WTC11 (cell line): ENCODE measurements at regions not wholly inside any gene's neighbourhood (a gene's known extent, or its start where the extent isn't known, plus 50 kb on each side); places are given as distances from the start of the nearest gene placed in this dataset.

Experiments used
- ATAC-seq: fragments of 200-7000 bp; cut with Tn5 transposase; 2 replicates; pipeline ENCODE4 v1.10.0; 2021; ENCODE audit warnings: mild to moderate bottlenecking, moderate library complexity
- CTCF ChIA-PET: fragments of 300-600 bp; sonication (Branson Sonifier 250); formaldehyde crosslinking; loops from one replicate; lab custom pipeline; 2021; ENCODE audit warnings: antibody characterized with exemption; lab: Charles Lee
- POLR2A ChIA-PET: fragments of 350-600 bp; sonication (Branson Sonifier 250); formaldehyde crosslinking; loops from one replicate; lab custom pipeline; 2021; ENCODE audit warnings: antibody characterized with exemption; lab: Charles Lee
- DNase-seq: peaks from one replicate; pipeline ENCODE4 v3.0.0; 2021; ENCODE audit warnings: low spot score
- H3K27ac Mint-ChIP-seq: 2 replicates; pipeline ENCODE4 v1.8.0; 2021; ENCODE audit warnings: mixed read lengths
- H3K27me3 Mint-ChIP-seq: 2 replicates; pipeline ENCODE4 v1.8.0; 2021; ENCODE audit warnings: low read depth, mild to moderate bottlenecking, moderate library complexity, mixed read lengths
- H3K36me3 Mint-ChIP-seq: 2 replicates; pipeline ENCODE4 v1.8.0; 2021; ENCODE audit warnings: mixed read lengths
- H3K4me1 Mint-ChIP-seq: 2 replicates; pipeline ENCODE4 v1.8.0; 2022; ENCODE audit warnings: mixed read lengths
- H3K4me3 Mint-ChIP-seq: 2 replicates; pipeline ENCODE4 v1.8.0; 2021; ENCODE audit warnings: mild to moderate bottlenecking, moderate library complexity, mixed read lengths
- H3K9me3 Mint-ChIP-seq: 2 replicates; pipeline ENCODE4 v1.8.0; 2021; ENCODE audit warnings: mixed read lengths
- ARID4B ChIP-seq: sonication (generic); formaldehyde crosslinking; IDR thresholded peaks from 2 replicates; pipeline ENCODE4 v1.8.0; 2023; ENCODE audit warnings: missing genetic modification reagents, mild to moderate bottlenecking, borderline replicate concordance
- CBFB ChIP-seq: sonication (generic); formaldehyde crosslinking; IDR thresholded peaks from 2 replicates; pipeline ENCODE4 v1.8.1; 2022; ENCODE audit warnings: mild to moderate bottlenecking, low read depth, missing genetic modification reagents
- CREB1 ChIP-seq: sonication (generic); formaldehyde crosslinking; IDR thresholded peaks from 2 replicates; pipeline ENCODE4 v1.8.0; 2023; ENCODE audit warnings: mild to moderate bottlenecking, missing genetic modification reagents
- ELF4 ChIP-seq: sonication (generic); formaldehyde crosslinking; IDR thresholded peaks from 2 replicates; pipeline ENCODE4 v1.8.1; 2022; ENCODE audit warnings: low read depth, mild to moderate bottlenecking, moderate library complexity, missing genetic modification reagents
- EMX1 ChIP-seq: fragments of 250-450 bp; sonication (Bioruptor Pico); IDR thresholded peaks from 2 replicates; pipeline ENCODE4 v1.8.0; 2021; ENCODE audit warnings: mild to moderate bottlenecking
- ESRRA ChIP-seq: sonication (generic); formaldehyde crosslinking; IDR thresholded peaks from 2 replicates; pipeline ENCODE4 v1.8.1; 2022; ENCODE audit warnings: mild to moderate bottlenecking, missing genetic modification reagents, borderline replicate concordance
- FOXK1 ChIP-seq: sonication (generic); formaldehyde crosslinking; IDR thresholded peaks from 2 replicates; pipeline ENCODE4 v1.8.0; 2022; ENCODE audit warnings: mild to moderate bottlenecking, moderate library complexity, missing genetic modification reagents
- FOXP1 ChIP-seq: sonication (generic); formaldehyde crosslinking; IDR thresholded peaks from 2 replicates; pipeline ENCODE4 v1.8.0; 2022; ENCODE audit warnings: missing genetic modification reagents, mild to moderate bottlenecking, moderate library complexity, borderline replicate concordance
- HMGXB4 ChIP-seq: sonication (generic); formaldehyde crosslinking; IDR thresholded peaks from 2 replicates; pipeline ENCODE4 v1.8.1; 2023; ENCODE audit warnings: mild to moderate bottlenecking, moderate library complexity, missing genetic modification reagents
- JAZF1 ChIP-seq: fragments of 250-450 bp; sonication (Bioruptor Pico); IDR thresholded peaks from 2 replicates; pipeline ENCODE4 v1.9.0; 2021; ENCODE audit warnings: moderate library complexity, mild to moderate bottlenecking, inconsistent platforms
- MAX ChIP-seq: sonication (generic); formaldehyde crosslinking; IDR thresholded peaks from 2 replicates; pipeline ENCODE4 v1.8.0; 2022; ENCODE audit warnings: mild to moderate bottlenecking, missing genetic modification reagents
- NFYB ChIP-seq: sonication (generic); formaldehyde crosslinking; conservative IDR thresholded peaks from 2 replicates; pipeline ENCODE4 v1.8.0; 2022; ENCODE audit warnings: low read depth, missing genetic modification reagents
- NR1H2 ChIP-seq: sonication (generic); formaldehyde crosslinking; IDR thresholded peaks from 2 replicates; pipeline ENCODE4 v1.9.0; 2021; ENCODE audit warnings: mild to moderate bottlenecking, moderate library complexity, missing genetic modification reagents
- SMAD4 ChIP-seq: sonication (generic); formaldehyde crosslinking; IDR thresholded peaks from 2 replicates; pipeline ENCODE4 v1.8.0; 2022; ENCODE audit warnings: mild to moderate bottlenecking, missing genetic modification reagents
- TEAD4 ChIP-seq: sonication (generic); formaldehyde crosslinking; IDR thresholded peaks from 2 replicates; pipeline ENCODE4 v1.8.0; 2022; ENCODE audit warnings: mild to moderate bottlenecking, missing genetic modification reagents
- USF2 ChIP-seq: sonication (generic); formaldehyde crosslinking; IDR thresholded peaks from 2 replicates; pipeline ENCODE4 v1.8.1; 2023; ENCODE audit warnings: mild to moderate bottlenecking, missing genetic modification reagents, moderate library complexity
- ZBTB21 ChIP-seq: sonication (generic); formaldehyde crosslinking; IDR thresholded peaks from 2 replicates; pipeline ENCODE4 v1.8.1; 2023; ENCODE audit warnings: mild to moderate bottlenecking, missing genetic modification reagents, borderline replicate concordance
- ZNF232 ChIP-seq: sonication (generic); formaldehyde crosslinking; IDR thresholded peaks from 2 replicates; pipeline ENCODE4 v1.8.0; 2022; ENCODE audit warnings: mild to moderate bottlenecking, missing genetic modification reagents
- ZNF425 ChIP-seq: fragments of 250-450 bp; sonication (Bioruptor Pico); conservative IDR thresholded peaks from 2 replicates; pipeline ENCODE4 v1.9.0; 2021; ENCODE audit warnings: mild to moderate bottlenecking
- ZNF532 ChIP-seq: fragments of 250-450 bp; sonication (Bioruptor Pico); IDR thresholded peaks from 2 replicates; pipeline ENCODE4 v1.9.0; 2021; ENCODE audit warnings: mild to moderate bottlenecking, borderline replicate concordance

- no peak for TF ChIP-seq USF2
- TF ChIP-seq HMGXB4 (CRISPR knock-in tag): no peak
- no peak for TF ChIP-seq ZNF425 (CRISPR knock-in tag)
- no peak for TF ChIP-seq ZNF532 (CRISPR knock-in tag)
- TF ChIP-seq ELF4 (CRISPR knock-in tag): no peak
- TF ChIP-seq MAX (CRISPR knock-in tag): no peak
- no peak for TF ChIP-seq TEAD4 (CRISPR knock-in tag)
- no peak for TF ChIP-seq CREB1 (CRISPR knock-in tag)
- no peak for DNase-seq
- Mint-ChIP-seq H3K9me3 (peaks cover 44% of the 10 kb centered on the region), H3K27ac (no peak overlapping the region), H3K36me3 (peaks cover 13% of the 10 kb centered on the region), H3K27me3 (no peaks in the 10 kb centered on the region), H3K4me3 (no peak overlapping the region), H3K4me1 (no peaks in the 10 kb centered on the region)
- no peak for ATAC-seq
- ChIA-PET CTCF (no interaction called here), POLR2A (no interaction called here)
Observed at GRCh38 chr3:5437783-5438323, 250.3 kb downstream of the EDEM1 start.

- no peak for DNase-seq
- no peak overlapping the region for H3K27ac Mint-ChIP-seq
- 0 out of 2 replicates have a peak, but pooled peaks cover 3% of the 10 kb centered on the region for H3K27me3 Mint-ChIP-seq
- TF ChIP-seq ZNF232 (CRISPR knock-in tag): no peak
- TF ChIP-seq EMX1 (CRISPR knock-in tag): no peak
- TF ChIP-seq FOXP1: no peak
- no peak for TF ChIP-seq NR1H2 (CRISPR knock-in tag)
- TF ChIP-seq ESRRA (CRISPR knock-in tag): no peak
- no peak for TF ChIP-seq SMAD4 (CRISPR knock-in tag)
- no peak for TF ChIP-seq NFYB (CRISPR knock-in tag)
- no peak for TF ChIP-seq CBFB
- no peak for TF ChIP-seq ARID4B (CRISPR knock-in tag)
- TF ChIP-seq ZBTB21 (CRISPR knock-in tag): no peak
- TF ChIP-seq FOXK1 (CRISPR knock-in tag): no peak
- TF ChIP-seq JAZF1: no peak
- ATAC-seq: no peak
- H3K4me1 Mint-ChIP-seq: no peaks in the 10 kb centered on the region
- ChIA-PET POLR2A (no interaction called here), CTCF (no interaction called here)
- no peak overlapping the region for H3K4me3 Mint-ChIP-seq
- H3K9me3 Mint-ChIP-seq: peaks cover 56% of the 10 kb centered on the region
- peaks cover 16% of the 10 kb centered on the region for H3K36me3 Mint-ChIP-seq
Observed at GRCh38 chr3:5441401-5441800, 253.9 kb downstream of the EDEM1 start.
